GM13976 (cell line): ENCODE measurements at regions not wholly inside any gene's neighbourhood (a gene's known extent, or its start where the extent isn't known, plus 50 kb on each side); places are given as distances from the start of the nearest gene placed in this dataset.

ENCODE experiments used
- DNase-seq: peaks from one replicate; pipeline ENCODE4 v3.0.0; 2012; ENCODE audit warnings: low spot score
- in situ Hi-C: fragments of 300-500 bp; cut with MboI; formaldehyde crosslinking; loops from one replicate; pipeline ENCODE4 v1.12.0; 2022; ENCODE audit warnings: low sequenced_read_pairs, mixed read lengths, inconsistent platforms; ENCODE audit not compliant: unreplicated experiment
- TF ChIP-seq, protein P1 (sequence below): IDR thresholded peaks from 2 replicates; pipeline ENCODE4 v1.5.1; 2012; ENCODE audit warnings: borderline replicate concordance, mild to moderate bottlenecking; ENCODE audit not compliant: insufficient read depth; ENCODE audit errors: extremely low read depth, missing control alignments, control extremely low read depth

DNA sequence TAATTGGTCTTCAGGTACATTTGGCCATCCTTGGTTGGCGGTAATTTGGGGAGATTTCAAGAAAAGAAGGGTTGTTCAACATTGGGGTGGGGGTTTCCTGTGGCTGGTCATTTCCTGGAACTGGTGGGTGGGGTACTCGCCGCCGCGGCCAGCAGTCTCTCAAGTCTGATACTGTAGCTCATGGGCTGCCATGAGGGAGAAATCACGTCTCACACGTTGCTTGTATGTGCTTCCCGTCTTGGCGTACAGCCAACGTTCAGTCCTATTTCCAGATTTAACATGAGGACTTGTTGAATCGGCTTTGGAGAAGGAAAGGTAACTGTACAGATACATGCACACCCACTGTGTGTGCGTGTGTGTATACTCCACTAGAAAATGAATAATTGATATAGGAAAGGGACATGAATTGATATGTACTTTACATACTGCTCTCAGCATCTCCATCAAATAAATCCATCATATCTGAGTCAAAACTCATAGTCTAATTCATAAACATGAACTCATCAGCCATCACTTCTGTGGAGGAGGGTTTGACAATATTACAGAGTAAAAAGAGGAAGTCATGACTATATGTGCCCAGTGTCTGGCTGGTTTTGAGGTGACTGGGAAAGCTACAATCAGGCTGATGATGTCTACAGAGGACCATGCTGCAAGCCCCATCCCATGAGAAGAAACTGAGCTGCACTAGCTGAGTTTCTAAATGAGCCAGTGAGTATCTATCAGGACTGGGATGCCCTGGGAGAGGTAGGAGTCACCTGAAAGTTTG lies 418.1 kb downstream of the TSHZ3 start:
- TF ChIP-seq, protein P1, sequence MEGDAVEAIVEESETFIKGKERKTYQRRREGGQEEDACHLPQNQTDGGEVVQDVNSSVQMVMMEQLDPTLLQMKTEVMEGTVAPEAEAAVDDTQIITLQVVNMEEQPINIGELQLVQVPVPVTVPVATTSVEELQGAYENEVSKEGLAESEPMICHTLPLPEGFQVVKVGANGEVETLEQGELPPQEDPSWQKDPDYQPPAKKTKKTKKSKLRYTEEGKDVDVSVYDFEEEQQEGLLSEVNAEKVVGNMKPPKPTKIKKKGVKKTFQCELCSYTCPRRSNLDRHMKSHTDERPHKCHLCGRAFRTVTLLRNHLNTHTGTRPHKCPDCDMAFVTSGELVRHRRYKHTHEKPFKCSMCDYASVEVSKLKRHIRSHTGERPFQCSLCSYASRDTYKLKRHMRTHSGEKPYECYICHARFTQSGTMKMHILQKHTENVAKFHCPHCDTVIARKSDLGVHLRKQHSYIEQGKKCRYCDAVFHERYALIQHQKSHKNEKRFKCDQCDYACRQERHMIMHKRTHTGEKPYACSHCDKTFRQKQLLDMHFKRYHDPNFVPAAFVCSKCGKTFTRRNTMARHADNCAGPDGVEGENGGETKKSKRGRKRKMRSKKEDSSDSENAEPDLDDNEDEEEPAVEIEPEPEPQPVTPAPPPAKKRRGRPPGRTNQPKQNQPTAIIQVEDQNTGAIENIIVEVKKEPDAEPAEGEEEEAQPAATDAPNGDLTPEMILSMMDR = no peak
- in situ Hi-C loops = no loop called here
- no peak for DNase-seq

DNA sequence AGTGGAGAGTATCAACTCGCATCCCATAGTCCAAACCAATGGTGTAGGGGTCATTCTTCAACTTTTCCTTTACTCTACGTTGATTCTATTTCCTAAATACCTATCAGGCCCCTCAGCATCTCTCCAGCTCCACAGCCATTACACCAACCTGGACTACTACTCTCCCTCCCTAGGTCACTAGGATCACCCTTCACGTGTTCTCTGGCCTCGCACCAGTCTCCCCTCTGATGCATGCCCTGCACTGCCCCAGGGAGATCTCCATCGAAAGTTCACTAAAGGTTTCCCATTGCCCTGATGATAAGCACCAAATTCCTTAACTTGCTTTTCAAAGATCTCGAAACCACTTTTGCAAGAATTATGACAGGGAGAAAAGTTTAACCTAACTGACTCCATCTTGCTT lies 421.5 kb downstream of the TSHZ3 start:
- in situ Hi-C loops = no loop called here
- no peak for DNase-seq
- TF ChIP-seq, protein P1 = no peak

DNA sequence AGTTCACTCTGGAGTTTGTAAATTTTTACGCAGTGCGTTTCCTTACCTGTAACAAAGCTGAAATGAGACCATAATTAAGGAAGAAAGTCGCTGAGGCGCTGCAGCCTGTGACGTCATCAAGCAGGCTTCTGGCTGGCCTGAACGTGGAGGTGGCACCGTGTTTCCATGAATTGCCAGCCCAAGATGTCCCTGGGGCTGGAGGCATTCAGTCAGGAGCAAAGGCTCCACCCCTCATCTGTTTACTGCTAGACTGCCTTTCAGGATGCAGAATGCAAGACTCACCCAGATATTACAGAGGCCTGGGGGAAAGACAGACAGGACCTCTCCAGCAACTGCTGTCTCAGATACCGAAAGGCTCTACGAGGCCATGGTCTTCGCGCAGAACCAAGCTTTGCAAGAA lies 424.6 kb downstream of the TSHZ3 start:
- in situ Hi-C loops = no loop called here
- DNase-seq = no peak
- TF ChIP-seq, protein P1 = no peak

DNA sequence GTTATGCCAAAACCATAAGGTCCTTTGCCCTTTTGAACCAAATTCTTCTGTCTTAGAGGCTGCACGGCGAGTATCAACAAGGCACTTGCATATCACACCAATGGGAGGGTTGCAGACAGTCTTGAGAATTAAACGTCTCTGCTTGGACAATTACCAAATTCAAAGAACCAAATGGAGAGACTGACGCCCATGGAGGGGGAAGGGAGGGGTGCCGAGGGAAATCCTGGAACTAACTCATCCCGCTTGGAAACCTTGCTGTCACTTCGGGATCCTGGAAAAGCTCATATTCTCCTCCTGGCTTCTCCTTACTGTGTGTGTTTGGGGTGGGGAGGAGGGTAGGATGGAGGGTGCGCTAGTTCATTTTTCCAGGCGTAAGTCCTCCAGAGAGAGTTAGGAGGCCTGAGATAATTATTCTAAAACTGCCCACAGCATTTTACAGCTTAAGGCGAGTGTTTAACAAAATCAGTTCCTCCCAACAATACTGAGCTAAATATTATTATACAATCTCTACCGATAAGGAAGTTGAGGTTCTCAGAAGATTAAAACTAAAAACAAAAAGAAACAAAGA lies 425.1 kb downstream of the TSHZ3 start:
- in situ Hi-C loops = no loop called here
- DNase-seq = no peak
- TF ChIP-seq, protein P1 = no peak

DNA sequence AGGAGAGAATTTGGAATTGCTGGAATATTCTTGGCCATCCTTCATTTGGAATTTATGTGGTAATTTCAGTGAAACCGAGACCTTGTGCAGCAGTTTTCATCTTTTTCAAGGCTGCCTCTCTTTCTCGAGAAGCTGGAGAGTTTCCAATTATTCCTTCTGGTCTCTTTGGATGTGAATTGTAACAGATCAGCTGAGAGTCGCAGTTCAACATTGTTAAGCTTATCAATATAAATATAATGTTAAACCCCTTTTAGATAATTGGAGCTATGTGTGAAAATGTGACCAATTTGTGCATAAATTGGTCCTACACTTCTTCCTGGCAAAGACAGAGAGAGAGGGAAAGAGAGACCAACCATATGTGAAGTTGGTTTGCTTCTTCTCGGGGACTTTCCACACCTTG lies 425.6 kb downstream of the TSHZ3 start:
- TF ChIP-seq, protein P1 = no peak
- in situ Hi-C loops = no loop called here
- DNase-seq = no peak

DNA sequence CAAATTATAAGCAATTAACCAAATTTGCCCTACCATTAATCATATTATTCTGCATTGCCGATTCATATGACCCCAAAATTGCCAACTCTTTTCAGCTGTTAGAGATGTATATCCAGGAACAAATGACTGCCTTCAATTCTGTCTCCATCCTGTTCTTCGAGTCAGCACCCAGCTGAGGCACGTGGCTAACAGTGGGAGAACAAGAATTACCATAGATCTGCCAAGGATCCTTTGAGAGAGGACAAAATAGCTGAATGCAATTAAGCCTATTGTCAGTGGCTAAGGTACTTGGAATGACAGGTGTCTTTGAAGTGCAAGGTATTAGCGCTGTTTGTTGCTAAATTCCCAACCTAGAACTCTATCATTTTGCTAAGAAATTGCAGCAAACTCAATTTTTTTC lies 426.1 kb downstream of the TSHZ3 start:
- no peak for DNase-seq
- TF ChIP-seq, protein P1 = no peak

More for the DNA sequence above, 426.1 kb downstream of the TSHZ3 start:
- in situ Hi-C loops = no loop called here
